ENCODE measurements at regions not wholly inside any gene's neighbourhood (a gene's known extent, or its start where the extent isn't known, plus 50 kb on each side); places are given as distances from the start of the nearest gene placed in this dataset.

GRCh38 chr7:77474756-77475155 is 58.6 kb upstream of the GSAP start:
- H3K4me3 Mint-ChIP-seq (ENCODE audit: unreplicated experiment) = no peak overlapping the region
- ChIA-PET CTCF (no interaction called here), POLR2A (no interaction called here)
- H3K9me3 Mint-ChIP-seq (ENCODE audit: unreplicated experiment) = peaks cover under 1% of the 10 kb centered on the region
- Histone ChIP-seq H3K4me3 (ENCODE audit: low read depth, low read length) (no peak overlapping the region), H3K9me3 (no peaks in the 10 kb centered on the region), H3K4me1 (peaks cover 18% of the 10 kb centered on the region), H3K36me3 (ENCODE audit: control insufficient read depth, insufficient read depth, low read length) (no peaks in the 10 kb centered on the region), H3K27me3 (replicated peaks; ENCODE audit: control insufficient read depth, insufficient read depth, low read length) (no peaks in the 10 kb centered on the region)
- no peak for TF ChIP-seq CTCF (IDR thresholded peaks at IDR 0.05; ENCODE audit: insufficient read depth in 1 of 2, low read depth in 1 of 2, low read length in 1 of 2, severe bottlenecking in 1 of 2, unreplicated experiment in 1 of 2)
- peaks cover 26% of the 10 kb centered on the region for H3K4me1 Mint-ChIP-seq (ENCODE audit: low read depth, unreplicated experiment)
- no TSS peak for BruUV-seq (replicated peaks)
- H3K27ac Mint-ChIP-seq (ENCODE audit: unreplicated experiment) = no peak overlapping the region
- DNase-seq = no peak
- no peaks in the 10 kb centered on the region for H3K27me3 Mint-ChIP-seq (ENCODE audit: insufficient read depth, unreplicated experiment)
- peaks cover 6% of the 10 kb centered on the region for H3K36me3 Mint-ChIP-seq (ENCODE audit: insufficient read depth, unreplicated experiment)
- intact Hi-C loops (cut with micrococcal nuclease; ENCODE audit: unreplicated experiment) = no loop called here

GRCh38 chr7:77473229-77474005 is 57.3 kb upstream of the GSAP start:
- peaks cover 10% of the 10 kb centered on the region for H3K9me3 Mint-ChIP-seq (ENCODE audit: unreplicated experiment)
- CTCF ChIA-PET = interaction anchor here (1.2 kb wide), 1 partner anchor 9 kb away, joined by 4 read pairs; no protein-coding TSS in a partner anchor
- Histone ChIP-seq H3K9me3 (no peaks in the 10 kb centered on the region), H3K4me1 (peaks cover 6% of the 10 kb centered on the region; the same call in 1 of the 2 replicates), H3K27me3 (replicated peaks; ENCODE audit: control insufficient read depth, insufficient read depth, low read length) (no peaks in the 10 kb centered on the region), H3K36me3 (ENCODE audit: control insufficient read depth, insufficient read depth, low read length) (no peaks in the 10 kb centered on the region), H3K4me3 (ENCODE audit: low read depth, low read length) (no peak overlapping the region)
- no peak for DNase-seq
- intact Hi-C loops (cut with micrococcal nuclease; ENCODE audit: unreplicated experiment) = no loop called here
- H3K4me1 Mint-ChIP-seq (ENCODE audit: low read depth, unreplicated experiment) = peaks cover 17% of the 10 kb centered on the region
- no TSS peak for BruUV-seq (replicated peaks)
- no peak overlapping the region for H3K4me3 Mint-ChIP-seq (ENCODE audit: unreplicated experiment)
- POLR2A ChIA-PET = no interaction called here
- H3K27ac Mint-ChIP-seq (ENCODE audit: unreplicated experiment) = no peak overlapping the region
- no peaks in the 10 kb centered on the region for H3K36me3 Mint-ChIP-seq (ENCODE audit: insufficient read depth, unreplicated experiment)
- TF ChIP-seq CTCF (IDR thresholded peaks at IDR 0.05; ENCODE audit: insufficient read depth in 1 of 2, low read depth in 1 of 2, low read length in 1 of 2, severe bottlenecking in 1 of 2, unreplicated experiment in 1 of 2) = no peak
- no peaks in the 10 kb centered on the region for H3K27me3 Mint-ChIP-seq (ENCODE audit: insufficient read depth, unreplicated experiment)

- H3K27ac Mint-ChIP-seq (ENCODE audit: unreplicated experiment) = no peak overlapping the region
- CTCF ChIA-PET = no interaction called here
- no peaks in the 10 kb centered on the region for H3K36me3 Mint-ChIP-seq (ENCODE audit: insufficient read depth, unreplicated experiment)
- H3K27me3 Mint-ChIP-seq (ENCODE audit: insufficient read depth, unreplicated experiment) = no peaks in the 10 kb centered on the region
- intact Hi-C loops (cut with micrococcal nuclease; ENCODE audit: unreplicated experiment) = no loop called here
- Histone ChIP-seq H3K27me3 (replicated peaks; ENCODE audit: control insufficient read depth, insufficient read depth, low read length) (no peaks in the 10 kb centered on the region), H3K36me3 (ENCODE audit: control insufficient read depth, insufficient read depth, low read length) (no peaks in the 10 kb centered on the region), H3K4me3 (ENCODE audit: low read depth, low read length) (no peak overlapping the region), H3K9me3 (no peaks in the 10 kb centered on the region), H3K4me1 (peaks cover 2% of the 10 kb centered on the region; the same call in 1 of the 2 replicates)
- no TSS peak for BruUV-seq (replicated peaks)
- no peak for TF ChIP-seq CTCF (IDR thresholded peaks at IDR 0.05; ENCODE audit: insufficient read depth in 1 of 2, low read depth in 1 of 2, low read length in 1 of 2, severe bottlenecking in 1 of 2, unreplicated experiment in 1 of 2)
- H3K9me3 Mint-ChIP-seq (ENCODE audit: unreplicated experiment) = peaks cover 10% of the 10 kb centered on the region
- peaks cover 3% of the 10 kb centered on the region for H3K4me1 Mint-ChIP-seq (ENCODE audit: low read depth, unreplicated experiment)
- no peak overlapping the region for H3K4me3 Mint-ChIP-seq (ENCODE audit: unreplicated experiment)
- POLR2A ChIA-PET = no interaction called here
- DNase-seq = no peak
Measured at GRCh38 chr7:77469927-77470326, 53.8 kb upstream of the GSAP start.
